Right lobe of liver (tissue), 6 donors: ENCODE measurements at regions not wholly inside any gene's neighbourhood (a gene's known extent, or its start where the extent isn't known, plus 50 kb on each side); places are given as distances from the start of the nearest gene placed in this dataset.

ENCODE experiments used
- ATAC-seq, 4 donors: fragments of 200-7000 bp; cut with Tn5 transposase; one replicate each; pipeline ENCODE4 v1.9.1; 2020; ENCODE audit warnings: mild to moderate bottlenecking in 4 of 4, moderate library complexity in 4 of 4
- DNase-seq, 3 donors: peaks; one replicate each; pipeline ENCODE4 v3.0.0-alpha.2; 2020
- H3K27ac ChIP-seq, 3 donors: fragments of 200-600 bp; one replicate each; pipeline ENCODE4 v1.8.0; 2022
- H3K27me3 ChIP-seq, 2 donors: fragments of 200-600 bp; one replicate each; pipeline ENCODE4 v1.8.0; 2022
- H3K36me3 ChIP-seq, 4 donors: fragments of 200-600 bp; sonication (generic) in 1 of 4; one replicate each; pipeline versions ENCODE4 v1.5.1 to v1.8.0; 2017 to 2022; ENCODE audit warnings: control low read depth in 1 of 4
- H3K4me1 ChIP-seq, 4 donors: fragments of 200-600 bp; sonication (generic) in 1 of 4; one replicate each; pipeline versions ENCODE4 v1.5.1 to v1.8.0; 2017 to 2022; ENCODE audit warnings: control low read depth in 1 of 4
- H3K4me3 ChIP-seq, 3 donors: fragments of 200-600 bp; one replicate each; pipeline ENCODE4 v1.8.0; 2022
- H3K9me3 ChIP-seq, 4 donors: fragments of 200-600 bp; sonication (generic) in 1 of 4; one replicate each; pipeline versions ENCODE4 v1.5.1 to v1.8.0; 2017 to 2022; ENCODE audit warnings: control low read depth in 1 of 4
- POLR2A ChIP-seq: fragments of 450-650 bp; IDR thresholded peaks from one replicate; pipeline ENCODE4 v1.6.1; 2017; ENCODE audit warnings: antibody characterized with exemption, mild to moderate bottlenecking
- WGBS: methylation state at CpG from one replicate; pipeline ENCODE4 v1.1.6; 2018; ENCODE audit warnings: low coverage, low lambda C conversion rate; ENCODE audit not compliant: insufficient coverage; ENCODE audit errors: missing lambda C conversion rate; 5-methylcytosine and 5-hydroxymethylcytosine counted together
- intact Hi-C, 2 donors: fragments of 100-400 bp; cut with DNase I; formaldehyde crosslinking; loops; one replicate each; pipeline versions ENCODE4 v1.11.2 to v1.14.1; 2022
- TF ChIP-seq, protein P1 (sequence below), 4 donors: fragments of 200-600 bp in 3 of 4; fragments of 450-650 bp in 1 of 4; IDR thresholded peaks; one replicate each; pipeline versions ENCODE4 v1.5.1 to v1.8.0; 2016 to 2022; ENCODE audit warnings: antibody characterized with exemption in 4 of 4, mild to moderate bottlenecking in 2 of 4
- donor health status: DM: no; HTN: yes; CAD: no.
- donor health status: DM: no; HTN: no; CAD: no.
- donor health status: DM: no; HTN: no; CAD: no.
- donor health status: DM: no; HTN: yes; CAD: no.
- donor health status: DM: no; HTN: yes; CAD: no.

DNA sequence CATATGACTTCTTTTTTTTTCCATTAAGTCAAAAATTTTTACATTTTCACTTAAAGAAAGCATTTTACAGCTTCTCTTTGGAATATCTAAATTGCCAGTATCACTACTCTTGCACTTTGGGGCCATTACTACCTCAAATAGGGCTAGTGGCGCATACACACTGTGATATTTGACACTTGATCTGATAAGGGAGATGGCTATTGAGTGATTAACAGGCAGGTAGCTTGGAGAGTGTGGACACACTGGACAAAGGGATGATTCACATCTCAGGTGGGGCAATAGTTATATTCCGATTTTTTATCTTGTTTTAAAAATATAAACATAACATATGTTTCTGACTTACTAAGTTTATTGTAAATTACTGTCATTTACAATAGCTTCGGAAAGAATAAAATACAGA is 2219.9 kb downstream of the LRRC4C start:
- DNase-seq (no peak), ATAC-seq (no peak)
- WGBS: 46% methylated on average over 3 of the region's 3 CpGs
- H3K4me1 ChIP-seq: no peaks in the 10 kb centered on the region
- H3K27me3 ChIP-seq: no peaks in the 10 kb centered on the region
- H3K9me3 ChIP-seq: no peaks in the 10 kb centered on the region
- intact Hi-C loops: no loop called here
- no peak overlapping the region for H3K4me3 ChIP-seq
- no peak for TF ChIP-seq POLR2A
- TF ChIP-seq, protein P1, sequence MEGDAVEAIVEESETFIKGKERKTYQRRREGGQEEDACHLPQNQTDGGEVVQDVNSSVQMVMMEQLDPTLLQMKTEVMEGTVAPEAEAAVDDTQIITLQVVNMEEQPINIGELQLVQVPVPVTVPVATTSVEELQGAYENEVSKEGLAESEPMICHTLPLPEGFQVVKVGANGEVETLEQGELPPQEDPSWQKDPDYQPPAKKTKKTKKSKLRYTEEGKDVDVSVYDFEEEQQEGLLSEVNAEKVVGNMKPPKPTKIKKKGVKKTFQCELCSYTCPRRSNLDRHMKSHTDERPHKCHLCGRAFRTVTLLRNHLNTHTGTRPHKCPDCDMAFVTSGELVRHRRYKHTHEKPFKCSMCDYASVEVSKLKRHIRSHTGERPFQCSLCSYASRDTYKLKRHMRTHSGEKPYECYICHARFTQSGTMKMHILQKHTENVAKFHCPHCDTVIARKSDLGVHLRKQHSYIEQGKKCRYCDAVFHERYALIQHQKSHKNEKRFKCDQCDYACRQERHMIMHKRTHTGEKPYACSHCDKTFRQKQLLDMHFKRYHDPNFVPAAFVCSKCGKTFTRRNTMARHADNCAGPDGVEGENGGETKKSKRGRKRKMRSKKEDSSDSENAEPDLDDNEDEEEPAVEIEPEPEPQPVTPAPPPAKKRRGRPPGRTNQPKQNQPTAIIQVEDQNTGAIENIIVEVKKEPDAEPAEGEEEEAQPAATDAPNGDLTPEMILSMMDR (IDR thresholded peaks at IDR 0.05): no peak
- no peaks in the 10 kb centered on the region for H3K36me3 ChIP-seq
- H3K27ac ChIP-seq: no peak overlapping the region

DNA sequence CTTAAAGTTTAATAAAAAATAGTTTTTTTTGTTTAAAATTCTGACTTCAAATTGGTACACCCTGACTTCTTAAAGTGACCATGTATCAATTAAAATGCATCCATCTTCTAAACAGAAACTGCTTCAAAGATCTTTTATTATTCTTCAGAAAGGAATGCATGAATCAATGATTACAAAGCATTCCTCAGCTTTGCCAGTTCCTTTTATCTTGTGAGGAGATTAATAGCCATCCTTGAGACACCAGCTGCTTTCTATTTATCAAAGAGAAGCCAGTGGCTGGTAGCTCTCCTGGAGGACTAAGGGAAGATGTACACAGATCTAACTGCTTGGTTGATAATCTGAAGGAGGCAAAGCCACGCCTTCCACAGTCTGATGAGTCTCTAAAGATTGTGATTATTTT is 2222.5 kb downstream of the LRRC4C start:
- Histone ChIP-seq H3K4me3 (no peak overlapping the region), H3K27ac (no peak overlapping the region), H3K9me3 (no peaks in the 10 kb centered on the region), H3K27me3 (no peaks in the 10 kb centered on the region), H3K36me3 (no peaks in the 10 kb centered on the region), H3K4me1 (no peaks in the 10 kb centered on the region)
- ATAC-seq (no peak), DNase-seq (no peak)
- no peak for TF ChIP-seq POLR2A
- TF ChIP-seq, protein P1 (IDR thresholded peaks at IDR 0.05): no peak
- intact Hi-C loops: no loop called here
- 17% methylated on average over 1 of the region's 1 CpG for WGBS

DNA sequence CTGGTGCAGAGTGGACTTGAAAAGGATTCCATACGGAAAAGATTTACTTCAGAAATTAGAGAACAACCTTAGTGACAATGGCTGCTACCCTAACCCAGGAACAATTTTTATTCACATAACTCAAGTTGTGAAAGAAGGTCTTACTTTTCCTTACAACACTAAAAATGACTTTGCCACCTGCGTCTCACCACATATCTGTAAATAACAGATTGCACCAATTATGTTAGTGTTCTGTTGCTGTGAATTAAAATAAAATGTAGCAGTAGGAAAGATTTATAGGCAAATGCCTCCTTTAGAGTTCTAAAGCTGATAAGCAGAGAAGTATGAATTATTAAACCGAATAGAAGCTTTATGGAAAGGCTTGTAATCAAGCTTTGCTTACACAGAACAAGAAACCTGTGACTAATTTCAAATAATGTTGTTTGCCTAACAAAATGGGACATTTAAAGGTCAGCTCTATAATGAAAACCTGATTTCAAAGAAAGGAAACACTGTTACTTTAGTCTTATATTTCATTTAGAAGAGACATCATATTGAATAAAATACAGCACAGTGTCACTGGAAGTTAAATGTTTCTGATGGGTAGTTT is 2237.8 kb downstream of the LRRC4C start:
- TF ChIP-seq, protein P1 (IDR thresholded peaks at IDR 0.05): no peak
- TF ChIP-seq POLR2A: no peak
- H3K4me3 ChIP-seq: no peak overlapping the region
- WGBS: 48% methylated on average over 3 of the region's 3 CpGs
- no peaks in the 10 kb centered on the region for H3K9me3 ChIP-seq
- no peak for DNase-seq
- no peak for ATAC-seq
- no peaks in the 10 kb centered on the region for H3K4me1 ChIP-seq
- H3K36me3 ChIP-seq: no peaks in the 10 kb centered on the region
- H3K27me3 ChIP-seq: no peaks in the 10 kb centered on the region
- H3K27ac ChIP-seq: no peak overlapping the region
- intact Hi-C loops: no loop called here

DNA sequence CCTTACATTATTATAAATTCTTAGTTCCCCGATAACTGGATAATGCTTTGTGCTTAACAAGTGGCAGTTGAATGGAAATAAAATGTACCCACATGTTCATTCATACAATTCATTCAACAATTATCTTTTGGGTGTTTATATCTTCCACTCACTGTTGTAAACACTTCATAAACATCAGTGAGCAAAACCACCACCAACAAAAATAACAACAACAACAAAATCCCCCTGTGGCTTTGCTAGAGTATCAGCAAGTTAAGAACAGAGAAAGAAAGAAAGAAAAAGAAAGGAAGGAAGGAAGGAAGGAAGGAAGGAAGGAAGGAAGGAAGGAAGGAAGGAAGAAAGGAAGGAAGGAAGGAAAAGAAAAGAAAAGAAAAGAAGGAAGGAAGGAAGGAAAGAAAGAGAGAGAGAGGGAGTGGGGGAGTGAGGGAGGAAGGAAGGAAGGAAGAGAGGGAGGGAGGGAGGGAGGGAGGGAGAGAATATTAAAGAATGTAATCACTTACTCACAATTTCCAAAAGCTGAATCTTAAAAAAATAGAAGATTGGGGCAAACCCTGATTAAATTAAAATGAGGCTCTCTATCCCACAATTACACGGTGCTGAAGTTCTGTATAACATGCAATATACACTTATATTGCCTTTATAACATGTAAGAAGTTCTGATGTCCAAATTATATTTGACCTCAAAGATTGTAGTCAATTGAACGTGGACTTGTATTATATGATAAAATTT is 2238.8 kb downstream of the LRRC4C start:
- Histone ChIP-seq H3K27ac (no peak overlapping the region), H3K4me1 (no peaks in the 10 kb centered on the region), H3K4me3 (no peak overlapping the region), H3K36me3 (no peaks in the 10 kb centered on the region), H3K9me3 (no peaks in the 10 kb centered on the region), H3K27me3 (no peaks in the 10 kb centered on the region)
- WGBS: 49% methylated on average over 3 of the region's 3 CpGs
- TF ChIP-seq, protein P1 (IDR thresholded peaks at IDR 0.05): no peak
- TF ChIP-seq POLR2A: no peak
- ATAC-seq (no peak), DNase-seq (no peak)
- intact Hi-C loops: no loop called here
